OCI-LY3 (cell line): ENCODE measurements at regions not wholly inside any gene's neighbourhood (a gene's known extent, or its start where the extent isn't known, plus 50 kb on each side); places are given as distances from the start of the nearest gene placed in this dataset.
"Not testable (repeated sequence)": the region's sequence is repeated elsewhere in the genome, so short reads cannot be mapped to it uniquely, and the experiment has no call there.

Experiments used
- EZH2phosphoT487 ChIP-seq: fragments of 200-600 bp; shearing (Covaris generic); IDR thresholded peaks from 2 replicates; pipeline ENCODE4 v1.6.1; 2018; ENCODE audit warnings: antibody characterized with exemption, mixed run types, low read depth
- TF ChIP-seq, protein P1 (sequence below): fragments of 200-600, 300-600 bp; sonication (generic); IDR thresholded peaks from 2 replicates; pipeline ENCODE4 v1.5.1; 2014; ENCODE audit warnings: antibody characterized with exemption, low read length, low read depth

- TF ChIP-seq, protein P1, sequence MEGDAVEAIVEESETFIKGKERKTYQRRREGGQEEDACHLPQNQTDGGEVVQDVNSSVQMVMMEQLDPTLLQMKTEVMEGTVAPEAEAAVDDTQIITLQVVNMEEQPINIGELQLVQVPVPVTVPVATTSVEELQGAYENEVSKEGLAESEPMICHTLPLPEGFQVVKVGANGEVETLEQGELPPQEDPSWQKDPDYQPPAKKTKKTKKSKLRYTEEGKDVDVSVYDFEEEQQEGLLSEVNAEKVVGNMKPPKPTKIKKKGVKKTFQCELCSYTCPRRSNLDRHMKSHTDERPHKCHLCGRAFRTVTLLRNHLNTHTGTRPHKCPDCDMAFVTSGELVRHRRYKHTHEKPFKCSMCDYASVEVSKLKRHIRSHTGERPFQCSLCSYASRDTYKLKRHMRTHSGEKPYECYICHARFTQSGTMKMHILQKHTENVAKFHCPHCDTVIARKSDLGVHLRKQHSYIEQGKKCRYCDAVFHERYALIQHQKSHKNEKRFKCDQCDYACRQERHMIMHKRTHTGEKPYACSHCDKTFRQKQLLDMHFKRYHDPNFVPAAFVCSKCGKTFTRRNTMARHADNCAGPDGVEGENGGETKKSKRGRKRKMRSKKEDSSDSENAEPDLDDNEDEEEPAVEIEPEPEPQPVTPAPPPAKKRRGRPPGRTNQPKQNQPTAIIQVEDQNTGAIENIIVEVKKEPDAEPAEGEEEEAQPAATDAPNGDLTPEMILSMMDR = not testable (repeated sequence)
- TF ChIP-seq EZH2phosphoT487 = not testable (repeated sequence)
Observed at GRCh38 chr4:72753414-72753813, 184.4 kb upstream of the ADAMTS3 start.
